Small intestine (tissue), 7 donors: ENCODE measurements at regions not wholly inside any gene's neighbourhood (a gene's known extent, or its start where the extent isn't known, plus 50 kb on each side); places are given as distances from the start of the nearest gene placed in this dataset.

Experiments
- DNase-seq, 2 donors: peaks; one replicate each; pipeline versions ENCODE4 v3.0.0 to v3.0.0-alpha.2; 2013
- FAIRE-seq: peaks from 2 replicates; lab custom pipeline; 2012; peaks lifted over from hg19 to GRCh38; lab: Jason Lieb, UNC
- H3K27ac ChIP-seq, 3 donors: one replicate each; pipeline ENCODE4 v1.5.1; 2013; ENCODE audit warnings: low read length in 2 of 3, mild to moderate bottlenecking in 2 of 3, control low read depth in 1 of 3, inconsistent platforms in 1 of 3, low read depth in 1 of 3, moderate library complexity in 1 of 3
- H3K27me3 ChIP-seq, 3 donors: one replicate each; pipeline ENCODE4 v1.6.1; 2013; ENCODE audit warnings: low read length in 3 of 3, inconsistent platforms in 1 of 3; ENCODE audit not compliant: control insufficient read depth in 3 of 3, insufficient read depth in 3 of 3
- H3K36me3 ChIP-seq, 3 donors: one replicate each; pipeline ENCODE4 v1.6.1; 2013; ENCODE audit warnings: low read length in 3 of 3, inconsistent platforms in 1 of 3, low read depth in 1 of 3, mild to moderate bottlenecking in 1 of 3, moderate library complexity in 1 of 3; ENCODE audit not compliant: control insufficient read depth in 3 of 3, insufficient read depth in 2 of 3
- H3K4me1 ChIP-seq, 3 donors: one replicate each; pipeline ENCODE4 v1.6.1; 2013; ENCODE audit warnings: low read length in 2 of 3, inconsistent platforms in 1 of 3, low read depth in 1 of 3, mild to moderate bottlenecking in 1 of 3, moderate library complexity in 1 of 3; ENCODE audit not compliant: control insufficient read depth in 3 of 3, insufficient read depth in 2 of 3
- H3K4me3 ChIP-seq, 3 donors: one replicate each; pipeline ENCODE4 v1.5.1; 2013; ENCODE audit warnings: low read length in 3 of 3, control low read depth in 1 of 3, inconsistent platforms in 1 of 3, low read depth in 1 of 3, mild to moderate bottlenecking in 1 of 3, moderate library complexity in 1 of 3
- H3K9me3 ChIP-seq, 2 donors: one replicate each; pipeline ENCODE4 v1.6.1; 2013; ENCODE audit warnings: low read depth in 1 of 2, low read length in 1 of 2; ENCODE audit not compliant: control insufficient read depth in 2 of 2, insufficient read depth in 1 of 2
- WGBS, 3 donors: extraction: QIAGEN DNeasy Blood & Tissue Kit; methylation state at CpG; one replicate each; pipeline ENCODE4 v1.1.7; 2013; 5-methylcytosine and 5-hydroxymethylcytosine counted together
- donor health status: healthy with polysubstance abuse.
- donor health status: control.
- donor health status: control.
- donor health status: Bipolar disorder and iron deficiency.
- donor health status: healthy.

DNA sequence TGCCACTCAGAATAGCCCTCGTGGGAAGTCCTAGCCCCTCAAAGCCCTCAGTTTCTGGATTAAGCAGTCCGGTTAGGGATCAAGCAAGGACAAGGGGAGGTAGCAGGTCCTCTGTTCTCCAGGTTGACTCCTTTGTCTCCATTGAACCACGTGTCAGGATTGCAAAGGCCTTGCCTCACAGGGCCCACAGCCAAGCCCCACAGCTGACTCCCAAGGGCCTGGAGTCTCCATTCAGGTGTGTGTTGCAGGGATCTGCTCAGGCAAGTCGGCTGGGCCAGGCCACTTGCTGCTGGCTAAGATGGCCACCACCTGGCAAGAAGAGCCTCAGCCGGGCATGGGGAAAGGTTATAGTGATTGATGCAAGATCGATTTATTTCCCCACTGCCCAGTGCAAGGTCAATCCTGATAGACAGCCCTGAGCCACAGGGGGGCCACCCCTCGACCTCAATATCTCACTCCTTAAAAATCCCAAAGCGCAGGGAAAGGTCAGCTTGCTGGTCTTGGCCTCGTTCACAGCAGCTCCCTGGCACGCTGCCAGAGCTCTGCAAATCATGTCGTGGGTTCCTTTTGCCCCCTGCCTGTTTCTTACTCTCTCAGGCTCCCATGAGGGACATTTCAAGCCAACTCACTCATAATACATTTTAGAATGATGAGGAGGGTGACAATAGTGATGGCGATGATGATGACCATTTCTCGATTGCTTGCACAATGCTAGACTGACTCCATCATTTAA, 75.9 kb downstream of the EDN3 start:
- Histone ChIP-seq H3K27me3 (peaks cover 0 to 3% (median 0%) of the 10 kb centered on the region in 3 donors), H3K4me1 (no peaks in the 10 kb centered on the region), H3K27ac (no peak overlapping the region), H3K4me3 (no peak overlapping the region), H3K9me3 (no peaks in the 10 kb centered on the region), H3K36me3 (no peaks in the 10 kb centered on the region)
- no peak for FAIRE-seq
- no peak for DNase-seq
- 75 to 79% (median 75%) methylated on average over 13 of the region's 13 CpGs for WGBS, 3 donors

DNA sequence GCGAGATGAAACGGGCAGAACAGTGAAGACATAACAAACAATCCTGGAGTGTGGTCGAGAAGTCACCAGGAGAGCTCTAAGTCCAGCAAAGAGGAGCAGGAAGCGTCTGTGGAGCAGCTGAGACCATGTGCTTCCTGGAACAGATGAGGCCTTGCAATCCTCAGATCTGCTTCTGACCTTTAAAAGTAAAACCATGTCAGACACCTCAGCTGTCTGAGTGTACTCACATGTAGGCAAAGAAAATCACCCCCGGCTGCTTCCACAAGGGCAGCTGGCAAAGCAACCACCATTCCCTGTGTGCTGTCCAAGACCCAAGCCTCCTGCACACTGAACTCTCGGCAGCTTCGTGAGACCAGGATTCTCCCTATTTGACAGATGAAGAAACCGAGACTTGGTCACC, 76.6 kb downstream of the EDN3 start:
- no peak for FAIRE-seq
- peaks cover 0 to 3% (median 0%) of the 10 kb centered on the region in 3 donors for H3K27me3 ChIP-seq
- 65 to 82% (median 74%) methylated on average over 8 of the region's 8 CpGs for WGBS, 3 donors

DNA sequence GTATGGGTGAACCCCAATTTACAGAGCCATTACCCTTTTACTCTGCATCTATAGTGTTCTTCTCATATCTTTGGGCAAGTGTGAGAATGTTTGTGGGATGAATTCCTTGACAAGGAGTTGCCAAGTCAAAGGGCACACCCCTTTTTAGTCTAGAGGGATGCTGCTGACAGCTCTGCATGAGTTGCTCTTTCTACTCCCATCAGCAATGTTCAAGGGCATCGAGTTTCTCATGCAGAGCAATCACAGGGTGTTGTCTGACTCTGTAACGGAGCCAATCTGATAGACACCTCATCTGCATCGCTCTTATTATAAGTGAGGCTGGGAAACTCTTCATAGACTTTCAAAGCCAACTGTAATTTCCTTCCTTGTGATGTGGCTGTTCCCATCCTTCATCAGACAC, 77.4 kb downstream of the EDN3 start:
- Histone ChIP-seq H3K9me3 (no peaks in the 10 kb centered on the region), H3K27ac (no peak overlapping the region), H3K4me3 (no peak overlapping the region), H3K36me3 (no peaks in the 10 kb centered on the region), H3K27me3 (peaks cover 0 to 3% (median 0%) of the 10 kb centered on the region in 3 donors), H3K4me1 (no peaks in the 10 kb centered on the region)
- DNase-seq (no peak), FAIRE-seq (no peak)
- 18 to 65% (median 26%) methylated on average over 3 of the region's 3 CpGs for WGBS, 3 donors

More for the DNA sequence above, 76.6 kb downstream of the EDN3 start:
- Histone ChIP-seq H3K4me1 (no peaks in the 10 kb centered on the region), H3K36me3 (no peaks in the 10 kb centered on the region), H3K4me3 (no peak overlapping the region), H3K27ac (no peak overlapping the region), H3K9me3 (no peaks in the 10 kb centered on the region)
- no peak for DNase-seq

DNA sequence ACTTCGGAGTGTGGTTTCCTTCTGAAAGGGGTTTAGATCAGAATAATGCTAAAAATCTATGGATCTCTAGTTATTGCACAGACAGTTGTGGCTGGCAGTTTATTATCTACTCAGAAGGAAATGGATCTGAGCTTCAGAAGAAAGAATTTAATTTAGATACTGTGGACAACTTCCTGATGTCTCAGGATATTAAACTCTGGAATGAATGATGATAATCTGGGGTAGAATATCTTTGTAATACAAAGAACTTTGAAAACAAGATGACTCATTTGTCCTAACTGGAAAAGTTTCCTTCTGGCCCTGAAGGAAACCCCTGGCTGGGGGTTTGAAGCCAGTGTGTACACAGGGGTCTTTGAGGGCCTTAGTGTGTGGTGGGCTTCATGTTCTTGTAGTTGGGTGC, 78.0 kb downstream of the EDN3 start:
- DNase-seq (no peak), FAIRE-seq (no peak)
- no peaks in the 10 kb centered on the region for H3K36me3 ChIP-seq
- H3K4me3 ChIP-seq: no peak overlapping the region
- H3K4me1 ChIP-seq: no peaks in the 10 kb centered on the region
- no peak overlapping the region for H3K27ac ChIP-seq
- peaks cover 0 to 3% (median under 1%) of the 10 kb centered on the region in 3 donors for H3K27me3 ChIP-seq
- H3K9me3 ChIP-seq: no peaks in the 10 kb centered on the region
- WGBS, 3 donors: 90 to 94% (median 93%) methylated on average over 1 of the region's 1 CpG

- Histone ChIP-seq H3K36me3 (no peaks in the 10 kb centered on the region), H3K4me1 (no peaks in the 10 kb centered on the region), H3K27ac (no peak overlapping the region), H3K9me3 (no peaks in the 10 kb centered on the region), H3K27me3 (peaks cover 0 to 3% (median 2%) of the 10 kb centered on the region in 3 donors), H3K4me3 (no peak overlapping the region)
- no peak for FAIRE-seq
- DNase-seq: no peak
- 77 to 83% (median 77%) methylated on average over 5 of the region's 5 CpGs for WGBS, 3 donors
Observed at GRCh38 chr20:59378966-59379365, 78.6 kb downstream of the EDN3 start.

- peaks cover 0 to 3% (median 2%) of the 10 kb centered on the region in 3 donors for H3K27me3 ChIP-seq
- no peak overlapping the region for H3K27ac ChIP-seq
- no peaks in the 10 kb centered on the region for H3K4me1 ChIP-seq
- no peaks in the 10 kb centered on the region for H3K36me3 ChIP-seq
- DNase-seq (no peak), FAIRE-seq (no peak)
- WGBS, 3 donors: 52 to 70% (median 67%) methylated on average over 7 to 8 of the region's 8 CpGs
- no peaks in the 10 kb centered on the region for H3K9me3 ChIP-seq
- H3K4me3 ChIP-seq: no peak overlapping the region
Observed at GRCh38 chr20:59381689-59382088, 81.3 kb downstream of the EDN3 start.

DNA sequence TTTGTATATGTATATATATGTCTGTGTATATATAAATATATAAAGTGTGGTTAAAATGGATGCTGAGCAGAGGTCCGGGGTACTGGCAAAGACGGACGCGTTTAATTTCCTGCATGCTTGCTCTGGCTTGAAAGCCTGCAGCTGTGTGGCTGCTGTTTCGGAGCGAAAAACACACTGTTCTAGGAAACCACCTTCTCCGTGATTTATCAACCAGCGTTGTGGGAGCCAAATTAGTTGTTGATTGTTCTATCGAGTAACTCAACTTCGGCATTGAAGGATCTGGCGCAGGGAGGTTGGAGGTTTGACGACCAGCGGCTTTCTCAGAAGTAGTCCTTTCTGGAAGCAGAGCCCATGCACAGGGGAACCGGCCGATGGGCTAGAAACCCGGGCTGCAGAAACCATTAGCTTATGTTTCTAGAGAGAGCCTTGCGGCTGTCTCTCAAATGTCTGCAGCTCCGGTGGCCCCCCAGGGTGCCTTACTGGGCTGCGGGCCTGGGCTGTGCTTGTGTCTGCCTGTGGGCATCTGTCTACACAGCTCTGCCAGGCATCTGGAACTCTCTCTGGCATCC, 81.8 kb downstream of the EDN3 start:
- Histone ChIP-seq H3K9me3 (no peaks in the 10 kb centered on the region), H3K36me3 (no peaks in the 10 kb centered on the region), H3K4me1 (no peaks in the 10 kb centered on the region), H3K4me3 (no peak overlapping the region), H3K27me3 (peaks cover 0 to 3% (median 2%) of the 10 kb centered on the region in 3 donors), H3K27ac (no peak overlapping the region)
- 73 to 92% (median 83%) methylated on average over 19 of the region's 19 CpGs for WGBS, 3 donors
- FAIRE-seq (no peak), DNase-seq (no peak)

GRCh38 chr20:59382907-59383306, 82.5 kb downstream of the EDN3 start:
- no peak for DNase-seq
- FAIRE-seq: no peak

More at GRCh38 chr20:59382907-59383306, 82.5 kb downstream of the EDN3 start:
- Histone ChIP-seq H3K27me3 (peaks cover 0 to 3% (median 2%) of the 10 kb centered on the region in 3 donors), H3K4me3 (no peak overlapping the region), H3K27ac (no peak overlapping the region), H3K36me3 (no peaks in the 10 kb centered on the region), H3K4me1 (no peaks in the 10 kb centered on the region), H3K9me3 (no peaks in the 10 kb centered on the region)
- 63 to 82% (median 68%) methylated on average over 10 of the region's 10 CpGs for WGBS, 3 donors
